GM20000 (cell line): ENCODE measurements at regions not wholly inside any gene's neighbourhood (a gene's known extent, or its start where the extent isn't known, plus 50 kb on each side); places are given as distances from the start of the nearest gene placed in this dataset.

Experiments
- DNase-seq: peaks from one replicate; pipeline ENCODE4 v3.0.0; 2012; ENCODE audit warnings: low spot score
- CTCF ChIP-seq: IDR thresholded peaks from 2 replicates; pipeline ENCODE4 v1.5.1; 2012; ENCODE audit warnings: mild to moderate bottlenecking, control low read depth; ENCODE audit errors: extremely low read depth, missing control alignments

- no peak for TF ChIP-seq CTCF
- no peak for DNase-seq
These were observed 239.1 kb upstream of the NRP1 start for GRCh38 chr10:33573606-33574005.

- no peak for DNase-seq
- no peak for TF ChIP-seq CTCF
These were observed 237.1 kb upstream of the NRP1 start for GRCh38 chr10:33571616-33572015.

DNA sequence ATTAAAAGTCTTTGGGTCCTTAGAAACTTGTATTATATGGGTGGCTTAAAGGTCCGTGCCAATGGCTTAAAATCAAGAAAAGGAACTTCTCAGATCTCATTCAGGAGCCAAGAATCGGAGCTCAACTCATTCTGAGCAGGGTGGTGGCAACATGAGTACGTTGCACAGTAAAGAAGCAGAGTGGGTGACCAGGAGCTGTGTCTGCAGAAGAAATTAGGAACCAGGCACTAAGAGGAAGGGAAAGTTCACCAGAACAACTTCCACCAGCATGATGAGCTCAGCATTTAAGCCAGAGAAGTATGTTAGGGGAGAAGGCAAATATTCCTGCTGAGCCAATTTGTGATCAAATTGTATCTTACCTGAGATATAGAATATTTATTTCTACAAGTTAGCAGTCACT lies 236.0 kb upstream of the NRP1 start:
- TF ChIP-seq CTCF, result no peak
- DNase-seq, result no peak

DNA sequence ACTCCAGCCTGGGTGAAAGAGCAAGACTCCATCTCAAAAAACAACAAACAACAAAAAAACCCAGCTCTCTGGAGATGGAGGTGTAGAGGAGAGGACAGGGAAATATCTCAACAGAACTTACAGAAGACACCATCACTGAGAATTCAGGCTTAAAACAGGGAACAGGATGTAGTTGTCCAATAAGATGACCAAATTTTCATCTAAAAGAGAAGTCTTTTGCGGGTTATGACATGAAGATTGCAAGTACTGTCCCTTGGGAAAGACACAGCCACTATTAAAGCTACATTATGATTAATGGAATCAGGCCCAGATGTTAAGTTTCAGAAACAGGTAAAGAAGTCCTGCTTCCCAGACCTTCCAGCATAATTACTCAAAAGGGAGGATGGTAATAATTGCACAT lies 235.2 kb upstream of the NRP1 start:
- DNase-seq, result no peak
- TF ChIP-seq CTCF, result no peak

DNA sequence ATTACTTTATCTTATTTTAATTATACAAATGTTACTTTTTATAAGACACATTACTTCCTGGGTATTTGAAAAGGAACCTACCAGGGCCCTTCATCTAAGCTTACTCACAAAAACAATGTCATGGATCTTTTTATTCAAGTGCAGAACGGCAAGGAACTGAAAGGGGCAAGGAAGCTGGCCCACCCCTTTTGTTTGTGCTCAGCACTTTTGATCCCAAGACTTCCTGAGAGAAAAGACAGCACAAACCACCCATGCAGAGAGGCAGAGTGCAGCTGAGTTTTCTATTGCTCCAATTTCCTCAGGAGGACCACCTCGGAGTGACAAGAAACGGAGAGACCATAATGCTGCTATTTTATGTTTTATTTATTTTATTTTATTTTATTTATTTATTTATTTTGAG lies 232.0 kb upstream of the NRP1 start:
- TF ChIP-seq CTCF, result no peak
- no peak for DNase-seq

GRCh38 chr10:33566001-33566400 lies 231.5 kb upstream of the NRP1 start:
- no peak for TF ChIP-seq CTCF
- no peak for DNase-seq

DNA sequence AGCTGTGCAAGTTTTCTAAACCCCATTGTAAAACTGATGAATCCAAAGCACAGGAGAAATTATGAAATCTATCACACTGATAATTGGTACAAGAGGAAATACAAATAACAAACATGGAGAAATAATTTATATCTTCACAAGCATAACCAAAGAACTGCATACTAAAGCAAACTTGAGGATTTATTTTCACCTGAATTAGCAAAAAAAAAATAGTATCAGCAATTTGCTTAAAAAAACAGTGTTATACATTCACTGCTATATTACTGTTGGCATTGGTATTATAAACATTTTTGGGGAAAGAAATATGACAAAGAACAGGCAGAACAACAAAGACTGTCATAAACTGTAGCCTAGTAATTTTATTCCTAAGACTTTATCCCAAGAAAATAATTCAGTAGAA lies 230.8 kb upstream of the NRP1 start:
- no peak for DNase-seq

More for the DNA sequence above, 230.8 kb upstream of the NRP1 start:
- TF ChIP-seq CTCF, result no peak
